Hepatic stellate cell (primary cell): ENCODE measurements at regions not wholly inside any gene's neighbourhood (a gene's known extent, or its start where the extent isn't known, plus 50 kb on each side); places are given as distances from the start of the nearest gene placed in this dataset.
"Not testable (repeated sequence)": the region's sequence is repeated elsewhere in the genome, so short reads cannot be mapped to it uniquely, and the experiment has no call there.

ENCODE experiments used
- DNase-seq: peaks from one replicate; pipeline ENCODE4 v3.0.0; 2011; ENCODE audit warnings: low spot score

- DNase-seq: no peak
These were observed 888.9 kb downstream of the BRD1 start for GRCh38 chr22:48938741-48939140.

DNA sequence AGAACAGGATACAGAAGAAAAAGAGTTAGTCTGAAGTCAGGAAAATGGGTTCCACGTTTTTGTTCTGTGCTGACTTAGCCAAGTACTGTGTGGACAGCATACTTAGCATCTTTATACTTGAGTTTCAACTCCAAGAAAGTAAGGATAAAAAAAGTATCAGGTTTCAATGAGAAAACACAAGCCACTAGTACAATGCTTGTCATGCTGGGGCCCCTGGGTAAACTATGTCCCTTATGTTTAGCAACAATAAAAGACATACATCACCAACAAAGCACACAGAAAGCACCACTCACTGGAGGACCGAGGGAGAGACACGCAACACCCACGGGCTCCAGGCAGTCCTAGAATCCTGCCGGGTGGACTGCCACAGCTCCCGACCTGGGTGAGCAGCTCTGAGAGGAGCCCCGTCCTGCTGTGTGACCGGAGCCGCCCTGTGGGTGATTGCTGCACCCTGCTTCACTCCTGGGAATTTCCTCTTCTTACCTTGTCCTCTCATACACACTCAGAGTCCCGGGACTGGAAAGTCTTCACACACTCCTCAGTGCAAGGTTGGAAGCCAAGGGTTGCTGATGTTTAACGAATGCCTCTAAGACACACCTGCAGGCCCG, 890.5 kb downstream of the BRD1 start:
- DNase-seq: no peak

- DNase-seq: no peak
These were observed 891.3 kb downstream of the BRD1 start for GRCh38 chr22:48936391-48936790.

DNA sequence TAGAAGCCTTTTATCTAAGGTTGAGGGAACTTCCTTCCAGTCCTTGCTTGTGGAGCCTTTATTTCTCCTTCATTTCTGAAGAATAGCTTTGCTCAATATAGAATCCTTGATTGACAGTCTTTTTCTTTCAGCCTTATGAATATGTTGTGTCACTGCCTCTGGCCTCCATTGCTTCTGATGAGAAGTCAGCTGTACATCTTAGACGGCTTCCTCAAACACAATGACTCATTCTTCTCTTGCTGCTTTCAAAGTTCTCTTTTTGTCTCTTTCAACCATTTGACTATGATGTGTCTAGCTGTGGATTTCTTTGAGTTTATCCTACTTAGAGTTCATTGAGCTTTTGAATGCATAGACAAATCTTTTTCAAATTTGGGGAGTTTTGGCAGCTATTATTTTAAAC, 893.2 kb downstream of the BRD1 start:
- no peak for DNase-seq

DNA sequence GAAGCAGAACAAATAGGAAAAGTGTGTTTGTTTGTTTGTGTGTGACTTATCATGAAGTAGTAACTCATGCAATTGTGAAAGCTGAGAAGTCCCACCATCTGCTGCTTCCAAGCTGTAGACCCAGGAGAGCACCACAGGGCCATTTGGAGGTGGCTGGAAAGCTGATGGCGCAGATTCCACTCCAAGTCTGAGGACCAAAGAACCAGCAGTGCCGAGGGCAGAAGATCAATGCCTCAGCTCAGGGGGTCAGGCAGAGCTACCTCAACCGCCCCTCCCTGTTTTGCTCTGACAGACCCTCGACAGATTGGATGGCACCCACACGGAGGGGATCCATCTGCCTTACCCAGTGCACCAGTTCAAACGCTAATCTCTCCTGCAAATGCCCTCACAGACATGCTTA, 896.2 kb downstream of the BRD1 start:
- DNase-seq: no peak

- DNase-seq: no peak
These were observed 898.3 kb downstream of the BRD1 start for GRCh38 chr22:48929276-48929790.

DNA sequence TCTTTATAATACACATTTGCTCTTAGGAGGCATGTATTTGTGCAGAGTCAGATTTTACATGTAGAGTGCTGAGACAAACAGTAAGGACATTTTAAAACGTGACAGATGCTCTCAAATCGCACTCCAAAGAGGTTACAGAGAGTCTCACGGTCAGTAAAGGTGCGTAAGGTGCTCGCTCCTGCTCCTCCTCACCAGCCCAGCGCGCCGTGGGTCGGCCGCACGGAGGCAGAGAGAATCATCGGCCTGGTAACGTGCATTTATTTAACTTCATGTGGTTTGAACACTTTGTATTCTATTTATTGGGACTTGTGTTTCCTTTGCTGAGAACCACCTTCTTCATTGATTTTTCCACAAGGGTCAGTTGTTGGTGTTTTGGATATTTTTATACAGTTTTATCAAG, 900.1 kb downstream of the BRD1 start:
- no peak for DNase-seq

DNA sequence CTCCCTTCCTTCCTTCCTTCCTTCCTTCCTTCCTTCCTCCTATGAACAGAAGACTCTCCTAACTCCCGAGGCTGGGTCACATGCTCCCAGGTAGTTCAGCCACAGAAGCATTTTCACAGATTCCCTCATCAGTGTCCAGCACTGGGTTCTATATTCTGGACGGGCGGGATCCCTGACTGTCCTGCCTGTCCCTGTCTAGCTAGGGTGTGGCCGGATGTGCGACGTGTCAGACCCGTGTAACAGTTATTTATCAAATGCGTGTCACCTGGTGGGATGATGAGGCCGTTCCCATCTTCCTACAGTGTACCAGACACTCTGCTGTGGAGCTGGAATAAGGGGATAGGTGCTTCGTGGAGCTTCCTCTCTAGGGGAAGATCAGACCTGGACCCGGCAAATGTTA, 901.0 kb downstream of the BRD1 start:
- DNase-seq: no peak

GRCh38 chr22:48926136-48926535, 901.5 kb downstream of the BRD1 start:
- no peak for DNase-seq

DNA sequence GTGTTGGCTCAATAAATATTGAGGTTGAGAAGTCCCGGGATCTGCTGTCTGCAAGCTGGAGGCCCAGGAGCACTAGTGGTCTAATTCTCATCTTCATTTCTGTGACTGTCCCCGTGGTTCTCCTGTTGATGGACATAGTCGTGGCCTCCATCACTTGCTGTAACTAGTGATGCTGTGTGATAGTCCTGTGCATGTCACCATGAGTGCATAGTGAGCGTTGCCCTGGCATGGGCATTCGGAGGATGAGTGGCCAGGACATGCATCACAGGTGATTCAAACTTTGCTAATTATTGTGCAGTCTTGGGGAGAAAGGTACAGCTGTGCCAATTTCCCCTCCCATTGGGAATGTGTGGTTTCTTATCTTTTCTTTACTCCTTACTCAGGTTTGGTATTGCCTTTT, 902.2 kb downstream of the BRD1 start:
- no peak for DNase-seq

- no peak for DNase-seq
These were observed 903.7 kb downstream of the BRD1 start for GRCh38 chr22:48923996-48924395.

DNA sequence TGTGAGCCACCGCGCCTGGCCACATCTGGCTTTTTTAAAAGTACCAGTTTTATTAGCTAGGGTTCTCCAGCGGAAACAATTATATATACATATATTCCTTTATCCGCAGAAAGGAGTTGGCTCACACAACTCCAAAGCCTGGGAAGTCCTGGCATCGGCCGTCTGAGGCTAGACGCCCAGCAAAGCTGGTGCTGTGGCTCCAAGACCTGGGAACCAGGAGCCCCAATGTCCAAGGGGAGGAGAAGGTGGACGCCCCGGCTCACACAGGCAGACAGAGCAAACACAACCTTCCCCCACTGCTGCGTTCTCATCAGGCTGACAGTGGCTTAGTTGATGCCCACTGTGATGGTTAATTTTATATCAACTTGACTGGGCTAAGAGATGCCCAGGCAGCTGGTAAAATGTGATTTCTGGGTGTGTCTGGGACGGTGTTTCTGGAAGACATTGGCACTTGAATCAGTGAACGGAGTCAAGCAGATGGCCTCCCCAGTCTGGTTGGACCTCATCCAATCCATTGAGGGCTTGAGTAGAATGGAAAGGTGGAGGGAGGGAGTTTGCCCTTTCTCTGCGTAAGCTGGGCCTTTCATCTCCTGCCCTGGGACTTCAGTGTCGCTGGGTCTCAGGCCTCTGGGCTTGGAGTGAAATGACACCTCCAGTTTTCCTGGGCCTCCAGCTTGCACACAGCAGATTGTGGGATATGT, 904.4 kb downstream of the BRD1 start:
- no peak for DNase-seq

DNA sequence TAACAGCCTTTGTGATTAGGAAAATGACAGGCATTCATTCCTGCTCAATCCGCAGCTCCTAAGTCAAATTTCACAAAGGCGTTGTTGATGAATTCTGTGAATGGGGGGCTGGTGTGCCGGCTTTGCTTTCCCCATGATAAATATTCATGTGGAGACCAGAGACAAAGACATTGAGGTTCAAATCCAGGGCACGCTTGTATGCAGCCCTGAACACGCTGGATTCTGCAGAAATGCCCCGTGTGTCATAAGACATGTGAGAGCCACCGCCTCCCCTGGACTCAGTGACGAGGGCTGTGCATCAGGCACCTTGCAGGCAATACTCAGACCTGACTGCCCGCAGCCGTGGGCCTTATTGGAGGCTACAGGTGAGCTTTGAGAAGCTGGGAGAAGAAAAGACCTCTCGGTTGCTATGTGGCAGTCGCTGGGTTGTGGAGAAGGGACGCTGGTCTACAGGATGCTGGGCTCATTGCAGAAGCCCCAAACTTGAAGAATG, 906.2 kb downstream of the BRD1 start:
- DNase-seq: no peak

GRCh38 chr22:48920776-48921241, 906.9 kb downstream of the BRD1 start:
- no peak for DNase-seq

DNA sequence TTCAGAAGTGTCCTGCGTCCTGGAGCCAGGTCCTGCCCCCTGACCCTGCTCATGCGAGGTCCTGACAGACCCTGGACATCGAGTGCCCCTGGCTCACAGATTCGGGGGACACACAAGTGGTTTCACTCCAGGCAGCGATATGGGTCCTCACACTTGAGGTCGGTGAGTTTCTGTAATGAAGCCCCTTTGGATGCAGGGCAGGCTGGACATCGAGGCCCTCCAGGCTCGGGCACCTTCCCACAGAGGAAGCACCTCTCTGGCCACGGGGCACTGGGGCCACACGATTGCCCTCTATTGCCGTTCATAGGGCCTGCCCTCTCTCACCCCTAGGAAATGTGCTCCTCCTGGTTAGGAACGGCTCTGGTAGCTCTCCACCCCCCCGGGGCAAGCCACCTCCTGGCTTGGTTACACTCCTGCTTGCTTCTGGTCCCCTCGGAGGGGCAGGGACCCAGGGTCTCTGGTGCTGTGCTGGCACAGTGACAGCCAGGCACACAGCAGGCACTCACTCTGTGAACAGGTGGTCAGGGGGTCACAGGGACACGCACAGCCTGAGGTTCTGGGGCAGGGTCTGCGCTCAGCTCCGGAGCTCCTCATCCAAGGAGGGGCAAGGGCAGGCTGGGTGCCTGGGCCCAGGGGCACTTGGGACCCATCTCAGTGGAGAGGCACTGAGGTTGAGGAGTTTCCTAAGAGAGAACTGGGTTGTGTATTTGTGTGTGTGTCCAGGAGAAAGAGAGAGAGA, 907.7 kb downstream of the BRD1 start:
- no peak for DNase-seq

DNA sequence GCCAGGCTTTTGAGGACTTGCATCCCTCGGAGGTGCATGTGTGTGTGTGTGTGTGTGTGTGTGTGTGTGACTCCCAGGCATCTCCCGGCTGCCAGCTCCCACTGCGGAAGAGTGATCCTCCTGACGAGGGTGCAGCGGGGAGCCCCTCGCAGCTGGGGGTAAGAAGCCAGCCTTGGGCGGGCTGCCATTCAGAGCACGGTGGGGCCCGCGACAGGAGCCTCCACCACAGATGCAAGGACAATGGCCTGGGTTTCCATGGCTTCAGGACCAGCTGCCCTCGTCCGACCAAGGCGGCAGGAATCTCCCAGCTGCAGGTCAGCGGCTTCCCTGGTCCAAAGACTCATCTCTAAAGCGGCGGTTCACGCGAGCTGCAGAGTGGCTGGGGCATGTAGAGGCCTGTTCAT, 908.5 kb downstream of the BRD1 start:
- DNase-seq: no peak

GRCh38 chr22:48918585-48919186, 909.0 kb downstream of the BRD1 start:
- no peak for DNase-seq

GRCh38 chr22:48912356-48913066, 915.2 kb downstream of the BRD1 start:
- not testable (repeated sequence) for DNase-seq

DNA sequence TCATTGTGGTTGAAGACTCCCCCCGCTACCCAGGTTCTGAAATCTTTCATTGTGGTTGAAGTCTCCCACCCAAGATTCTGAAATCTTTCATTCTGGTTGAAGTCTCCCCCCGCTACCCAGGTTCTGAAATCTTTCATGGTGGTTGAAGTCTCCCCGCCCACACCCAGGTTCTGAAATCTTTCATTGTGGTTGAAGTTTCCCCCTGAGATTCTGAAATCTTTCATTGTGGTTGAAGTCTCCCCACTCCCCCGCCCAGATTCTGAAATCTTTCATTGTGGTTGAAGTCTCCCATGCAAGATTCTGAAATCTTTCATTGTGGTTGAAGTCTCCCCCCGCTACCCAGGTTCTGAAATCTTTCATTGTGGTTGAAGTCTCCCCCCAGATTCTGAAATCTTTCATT, 916.0 kb downstream of the BRD1 start:
- DNase-seq: not testable (repeated sequence)

DNA sequence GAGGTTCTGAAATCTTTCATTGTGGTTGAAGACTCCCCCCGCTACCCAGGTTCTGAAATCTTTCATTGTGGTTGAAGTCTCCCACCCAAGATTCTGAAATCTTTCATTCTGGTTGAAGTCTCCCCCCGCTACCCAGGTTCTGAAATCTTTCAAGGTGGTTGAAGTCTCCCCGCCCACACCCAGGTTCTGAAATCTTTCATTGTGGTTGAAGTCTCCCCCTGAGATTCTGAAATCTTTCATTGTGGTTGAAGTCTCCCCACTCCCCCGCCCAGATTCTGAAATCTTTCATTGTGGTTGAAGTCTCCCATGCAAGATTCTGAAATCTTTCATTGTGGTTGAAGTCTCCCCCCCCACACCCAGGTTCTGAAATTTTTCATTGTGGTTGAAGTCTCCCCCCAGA, 916.6 kb downstream of the BRD1 start:
- DNase-seq: not testable (repeated sequence)

DNA sequence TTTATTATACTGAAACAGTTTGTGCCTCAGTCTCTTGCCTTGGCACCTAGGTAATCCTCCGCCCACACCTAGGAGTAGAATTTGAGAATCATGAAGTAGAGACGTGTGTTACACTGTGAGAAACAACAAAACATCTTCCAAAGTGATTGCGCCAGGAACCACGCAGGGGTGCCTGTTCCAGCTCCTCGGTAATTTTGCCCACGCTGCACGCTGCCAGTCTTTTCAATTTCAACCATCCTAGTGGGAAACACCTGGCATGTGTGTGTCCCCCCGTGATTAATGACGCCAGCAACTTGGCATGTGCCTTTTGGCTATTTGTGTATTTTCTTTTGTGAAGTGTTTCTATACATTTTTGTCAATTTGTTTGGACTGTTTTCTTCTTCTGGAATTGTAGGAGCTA, 919.1 kb downstream of the BRD1 start:
- DNase-seq: no peak

GRCh38 chr22:48907591-48907990, 920.1 kb downstream of the BRD1 start:
- DNase-seq: no peak
